GM12878 (cell line): ENCODE measurements at regions not wholly inside any gene's neighbourhood (a gene's known extent, or its start where the extent isn't known, plus 50 kb on each side); places are given as distances from the start of the nearest gene placed in this dataset.

Experiments used
- ATAC-seq: fragments of 200-7000 bp; cut with Tn5 transposase; 3 replicates; pipeline ENCODE4 v1.9.1; 2020; ENCODE audit warnings: mild to moderate bottlenecking, moderate library complexity
- BruUV-seq: library from RNA; stranded (reverse); fragments of 400-500 nt; replicated peaks from 2 replicates; lab custom pipeline; 2021; lab: Mats Ljungman, UMichigan
- CTCF ChIA-PET: fragments of 300-600 bp; sonication (Branson Sonifier 250); formaldehyde crosslinking; extraction: SDS; loops from one replicate; lab custom pipeline; 2021; ENCODE audit warnings: inconsistent platforms; lab: Yijun Ruan, JAX
- POLR2A ChIA-PET: fragments of 350-600 bp; formaldehyde crosslinking; extraction: SDS; loops from one replicate; lab custom pipeline; 2021; ENCODE audit warnings: inconsistent platforms; lab: Charles Lee
- RAD21 ChIA-PET: fragments of 300-600 bp; sonication (Branson Sonifier 250); formaldehyde crosslinking; loops from one replicate; lab custom pipeline; 2023; ENCODE audit warnings: antibody characterized with exemption; ENCODE audit not compliant: unreplicated experiment; lab: Charles Lee
- SMC1A ChIA-PET: fragments of 300-600 bp; sonication (Branson Sonifier 250); formaldehyde crosslinking; loops from one replicate; lab custom pipeline; 2023; ENCODE audit not compliant: unreplicated experiment, uncharacterized antibody; lab: Charles Lee
- DNase-seq: peaks from one replicate; pipeline ENCODE4 v3.0.0-alpha.2; 2011; ENCODE audit warnings: low read depth, low spot score
- FAIRE-seq: peaks from 3 replicates; lab custom pipeline; 2011; peaks lifted over from hg19 to GRCh38; lab: Jason Lieb, UNC
- H2AFZ ChIP-seq: 2 replicates; pipeline ENCODE4 v1.6.0; 2011; ENCODE audit warnings: low read depth, low read length, control low read depth; ENCODE audit not compliant: control insufficient read depth
- H3K27ac ChIP-seq: 2 replicates; pipeline ENCODE4 v1.5.1; 2011; ENCODE audit warnings: control low read depth; ENCODE audit not compliant: control insufficient read depth, insufficient read depth
- H3K27me3 ChIP-seq, 2 experiments: replicated peaks in 1 of 2; 2 replicates each; pipeline versions ENCODE4 v1.6.0 to v1.6.1; 2011; ENCODE audit warnings: low read length in 1 of 2; ENCODE audit not compliant: control insufficient read depth in 2 of 2, insufficient read depth in 2 of 2
- H3K36me3 ChIP-seq, 2 experiments: 2 replicates each; pipeline ENCODE4 v1.5.1; 2011; ENCODE audit warnings: low read length in 1 of 2; ENCODE audit not compliant: control insufficient read depth in 2 of 2, insufficient read depth in 2 of 2
- H3K4me1 ChIP-seq: 2 replicates; pipeline ENCODE4 v1.6.1; 2011; ENCODE audit warnings: mild to moderate bottlenecking, low read length, moderate library complexity, mixed read lengths; ENCODE audit not compliant: control insufficient read depth, insufficient read depth
- H3K4me2 ChIP-seq: 2 replicates; pipeline ENCODE4 v1.6.0; 2011; ENCODE audit warnings: control low read depth; ENCODE audit not compliant: control insufficient read depth, insufficient read depth
- H3K4me3 ChIP-seq: fragments of 200-600 bp; sonication (generic); 2 replicates; pipeline ENCODE4 v1.5.1; 2016
- H3K79me2 ChIP-seq: 2 replicates; pipeline ENCODE4 v1.6.0; 2011; ENCODE audit warnings: low read length; ENCODE audit not compliant: control insufficient read depth, insufficient read depth
- H3K9ac ChIP-seq: 2 replicates; pipeline ENCODE4 v1.8.0; 2011; ENCODE audit warnings: low read length, control low read depth, mixed read lengths; ENCODE audit not compliant: control insufficient read depth, insufficient read depth
- H3K9me3 ChIP-seq: replicated peaks from 3 replicates; pipeline ENCODE4 v1.5.1; 2011; ENCODE audit warnings: mild to moderate bottlenecking, low read length; ENCODE audit not compliant: control insufficient read depth, insufficient read depth
- H4K20me1 ChIP-seq: 2 replicates; pipeline ENCODE4 v1.6.0; 2011; ENCODE audit not compliant: control insufficient read depth, insufficient read depth
- BACH1 ChIP-seq: fragments of 450-650 bp; IDR thresholded peaks from 2 replicates; pipeline ENCODE4 v1.6.1; 2017; ENCODE audit warnings: mild to moderate bottlenecking, borderline replicate concordance
- FOXM1 ChIP-seq: IDR thresholded peaks from 2 replicates; pipeline ENCODE4 v1.6.1; 2012; ENCODE audit warnings: low read depth, mild to moderate bottlenecking, inconsistent platforms, low read length, moderate library complexity
- LARP7 ChIP-seq: fragments of 450-650 bp; IDR thresholded peaks from 2 replicates; pipeline ENCODE4 v1.6.1; 2017; ENCODE audit warnings: mild to moderate bottlenecking
- MTA2 ChIP-seq: fragments of 450-650 bp; IDR thresholded peaks from 2 replicates; pipeline ENCODE4 v1.6.1; 2016; ENCODE audit warnings: low read depth, mild to moderate bottlenecking, moderate library complexity
- NFYB ChIP-seq: IDR thresholded peaks from 2 replicates; pipeline ENCODE4 v1.6.1; 2011; ENCODE audit warnings: low read depth, mild to moderate bottlenecking, low read length, improper control_type of control experiment, moderate library complexity; ENCODE audit not compliant: insufficient read depth
- PAX8 ChIP-seq: fragments of 450-650 bp; IDR thresholded peaks from 2 replicates; pipeline ENCODE4 v1.6.1; 2017; ENCODE audit warnings: mild to moderate bottlenecking, moderate library complexity
- RCOR1 ChIP-seq: conservative IDR thresholded peaks from 2 replicates; pipeline ENCODE4 v1.6.1; 2012; ENCODE audit warnings: low read depth, low read length, improper control_type of control experiment
- TARDBP ChIP-seq: IDR thresholded peaks from 2 replicates; pipeline ENCODE4 v1.6.1; 2016; ENCODE audit warnings: borderline replicate concordance
- ZSCAN29 ChIP-seq: fragments of 450-650 bp; IDR thresholded peaks from 2 replicates; pipeline ENCODE4 v1.6.1; 2017; ENCODE audit warnings: mild to moderate bottlenecking, moderate library complexity
- WGBS: methylation state at CpG from one replicate; pipeline ENCODE4 v1.1.6; 2016; ENCODE audit warnings: low lambda C conversion rate; ENCODE audit not compliant: insufficient replicate concordance, insufficient coverage; ENCODE audit errors: missing lambda C conversion rate; 5-methylcytosine and 5-hydroxymethylcytosine counted together
- in situ Hi-C: fragments of 300-500 bp; cut with MboI; formaldehyde crosslinking; loops from 9 replicates; pipeline ENCODE4 v1.14.3; 2018; ENCODE audit warnings: mixed read lengths
- intact Hi-C: fragments of 100-400 bp; cut with micrococcal nuclease; formaldehyde crosslinking; loops from one replicate; pipeline ENCODE4 v1.14.2; 2022; ENCODE audit not compliant: unreplicated experiment
- TF ChIP-seq, protein P1 (sequence below): fragments of 450-650 bp; IDR thresholded peaks from 2 replicates; pipeline ENCODE4 v1.6.1; 2016; ENCODE audit warnings: mild to moderate bottlenecking
- TF ChIP-seq, protein P2 (sequence below): fragments of 450-650 bp; IDR thresholded peaks from 2 replicates; pipeline ENCODE4 v1.6.1; 2017; ENCODE audit warnings: borderline replicate concordance

DNA sequence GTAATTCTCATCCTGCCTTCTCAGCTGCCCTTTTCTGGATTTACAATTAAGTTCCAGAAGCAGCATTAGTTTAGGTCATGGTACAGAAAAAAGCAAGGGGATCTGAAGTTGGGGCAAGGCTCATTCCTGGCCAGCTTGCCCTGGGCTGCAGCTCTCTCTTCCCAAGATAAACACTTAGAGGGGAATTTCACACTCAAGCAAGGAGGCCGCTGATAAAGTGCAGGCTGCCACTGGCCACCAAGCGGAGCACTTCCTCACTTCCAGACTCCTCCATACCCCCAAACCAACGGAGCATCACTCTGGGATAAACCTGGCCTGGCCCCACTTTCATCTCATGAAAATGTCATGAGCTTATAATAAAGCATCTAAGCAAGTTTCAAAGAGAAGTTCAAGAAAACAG is 445.5 kb upstream of the MKI67 start:
- no peak for DNase-seq
- no peak overlapping the region for H3K27ac ChIP-seq
- WGBS, result 38% methylated on average over 3 of the region's 3 CpGs
- H3K4me1 ChIP-seq, result no peaks in the 10 kb centered on the region
- H3K79me2 ChIP-seq, result no peaks in the 10 kb centered on the region
- CTCF ChIA-PET, result interaction anchor here (0.6 kb wide), 1 partner anchor 129 kb away, joined by 3 read pairs; no protein-coding TSS in a partner anchor
- TF ChIP-seq BACH1 (no peak), LARP7 (no peak), MTA2 (no peak), RCOR1 (no peak), NFYB (no peak), PAX8 (no peak), ZSCAN29 (no peak), TARDBP (no peak), FOXM1 (no peak)
- TF ChIP-seq, protein P1, sequence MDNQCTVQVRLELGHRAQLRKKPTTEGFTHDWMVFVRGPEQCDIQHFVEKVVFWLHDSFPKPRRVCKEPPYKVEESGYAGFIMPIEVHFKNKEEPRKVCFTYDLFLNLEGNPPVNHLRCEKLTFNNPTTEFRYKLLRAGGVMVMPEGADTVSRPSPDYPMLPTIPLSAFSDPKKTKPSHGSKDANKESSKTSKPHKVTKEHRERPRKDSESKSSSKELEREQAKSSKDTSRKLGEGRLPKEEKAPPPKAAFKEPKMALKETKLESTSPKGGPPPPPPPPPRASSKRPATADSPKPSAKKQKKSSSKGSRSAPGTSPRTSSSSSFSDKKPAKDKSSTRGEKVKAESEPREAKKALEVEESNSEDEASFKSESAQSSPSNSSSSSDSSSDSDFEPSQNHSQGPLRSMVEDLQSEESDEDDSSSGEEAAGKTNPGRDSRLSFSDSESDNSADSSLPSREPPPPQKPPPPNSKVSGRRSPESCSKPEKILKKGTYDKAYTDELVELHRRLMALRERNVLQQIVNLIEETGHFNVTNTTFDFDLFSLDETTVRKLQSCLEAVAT, result no peak
- TF ChIP-seq, protein P2, sequence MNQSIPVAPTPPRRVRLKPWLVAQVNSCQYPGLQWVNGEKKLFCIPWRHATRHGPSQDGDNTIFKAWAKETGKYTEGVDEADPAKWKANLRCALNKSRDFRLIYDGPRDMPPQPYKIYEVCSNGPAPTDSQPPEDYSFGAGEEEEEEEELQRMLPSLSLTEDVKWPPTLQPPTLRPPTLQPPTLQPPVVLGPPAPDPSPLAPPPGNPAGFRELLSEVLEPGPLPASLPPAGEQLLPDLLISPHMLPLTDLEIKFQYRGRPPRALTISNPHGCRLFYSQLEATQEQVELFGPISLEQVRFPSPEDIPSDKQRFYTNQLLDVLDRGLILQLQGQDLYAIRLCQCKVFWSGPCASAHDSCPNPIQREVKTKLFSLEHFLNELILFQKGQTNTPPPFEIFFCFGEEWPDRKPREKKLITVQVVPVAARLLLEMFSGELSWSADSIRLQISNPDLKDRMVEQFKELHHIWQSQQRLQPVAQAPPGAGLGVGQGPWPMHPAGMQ, result no peak
- H3K27me3 ChIP-seq, result peaks cover 0 to 2% of the 10 kb centered on the region in 2 experiments; a peak in 2 of 4 replicates
- H4K20me1 ChIP-seq, result no peaks in the 10 kb centered on the region
- intact Hi-C loops (no loop called here), in situ Hi-C loops (no loop called here)
- no TSS peak for BruUV-seq
- no peak overlapping the region for H2AFZ ChIP-seq
- SMC1A ChIA-PET, result no interaction called here
- no peak overlapping the region for H3K4me2 ChIP-seq
- RAD21 ChIA-PET, result no interaction called here
- no peak for FAIRE-seq
- ATAC-seq, result no peak
- no peak overlapping the region for H3K9ac ChIP-seq
- no peaks in the 10 kb centered on the region for H3K36me3 ChIP-seq
- H3K9me3 ChIP-seq, result no peaks in the 10 kb centered on the region
- POLR2A ChIA-PET, result no interaction called here
- H3K4me3 ChIP-seq, result no peak overlapping the region
